HUES48 (cell line): ENCODE measurements at regions not wholly inside any gene's neighbourhood (a gene's known extent, or its start where the extent isn't known, plus 50 kb on each side); places are given as distances from the start of the nearest gene placed in this dataset.
"Not testable (repeated sequence)": the region's sequence is repeated elsewhere in the genome, so short reads cannot be mapped to it uniquely, and the experiment has no call there.

Source experiments
- H3K27ac ChIP-seq: one replicate; pipeline ENCODE4 v1.7.0; 2013; ENCODE audit warnings: low read depth, low read length, inconsistent platforms
- H3K27me3 ChIP-seq: 2 replicates; pipeline ENCODE4 v1.6.1; 2013; ENCODE audit warnings: mild to moderate bottlenecking, low read length; ENCODE audit not compliant: control insufficient read depth, insufficient read depth
- H3K36me3 ChIP-seq: 2 replicates; pipeline ENCODE4 v1.6.1; 2013; ENCODE audit warnings: low read length; ENCODE audit not compliant: control insufficient read depth, insufficient read depth
- H3K4me1 ChIP-seq: 2 replicates; pipeline ENCODE4 v1.6.1; 2013; ENCODE audit warnings: mild to moderate bottlenecking, low read length; ENCODE audit not compliant: control insufficient read depth, insufficient read depth
- H3K4me3 ChIP-seq: 2 replicates; pipeline ENCODE4 v1.5.1; 2013; ENCODE audit warnings: mild to moderate bottlenecking, low read depth, low read length
- H3K9ac ChIP-seq: 2 replicates; pipeline ENCODE4 v1.6.1; 2013; ENCODE audit warnings: mild to moderate bottlenecking, low read depth, low read length, moderate library complexity
- H3K9me3 ChIP-seq: 2 replicates; pipeline ENCODE4 v1.6.1; 2013; ENCODE audit warnings: low read length; ENCODE audit not compliant: control insufficient read depth, insufficient read depth

GRCh38 chrX:143455046-143455445 is 62.2 kb downstream of the SPANXN3 start:
- no peak overlapping the region for H3K27ac ChIP-seq
- no peak overlapping the region for H3K4me3 ChIP-seq
- H3K4me1 ChIP-seq, result 0 out of 2 replicates have a peak, but pooled peaks cover 9% of the 10 kb centered on the region
- H3K9ac ChIP-seq, result no peak overlapping the region
- no peaks in the 10 kb centered on the region for H3K27me3 ChIP-seq
- H3K36me3 ChIP-seq, result no peaks in the 10 kb centered on the region
- H3K9me3 ChIP-seq, result peaks cover 19% of the 10 kb centered on the region; the same call in 1 of the 2 replicates

DNA sequence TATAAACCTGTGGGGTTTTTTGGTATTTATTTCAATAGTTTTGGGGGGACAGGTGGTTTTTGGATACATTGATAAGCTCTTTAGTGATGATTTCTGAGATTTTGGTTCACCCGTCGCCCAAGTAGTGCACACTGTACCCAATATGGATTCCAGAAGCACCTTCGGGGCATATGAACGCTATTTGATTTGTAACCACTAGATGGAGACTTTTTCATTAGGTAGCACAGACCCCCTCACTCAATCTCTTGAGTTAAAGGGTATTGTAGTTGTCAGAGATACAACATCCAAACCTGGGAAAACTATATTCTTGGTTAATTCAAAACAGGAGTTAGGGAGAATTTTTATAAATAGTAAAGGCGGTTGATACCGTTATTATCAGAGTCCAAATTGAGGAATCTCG is 79.8 kb downstream of the SPANXN3 start:
- Histone ChIP-seq H3K27me3 (no peaks in the 10 kb centered on the region), H3K4me3 (no peak overlapping the region), H3K9ac (no peak overlapping the region), H3K27ac (no peak overlapping the region), H3K36me3 (no peaks in the 10 kb centered on the region), H3K9me3 (no peaks in the 10 kb centered on the region; the same call in 1 of the 2 replicates), H3K4me1 (no peaks in the 10 kb centered on the region)

- Histone ChIP-seq H3K4me3 (no peak overlapping the region), H3K27me3 (no peaks in the 10 kb centered on the region), H3K9ac (no peak overlapping the region), H3K27ac (no peak overlapping the region), H3K36me3 (no peaks in the 10 kb centered on the region), H3K4me1 (no peaks in the 10 kb centered on the region), H3K9me3 (no peaks in the 10 kb centered on the region; the same call in 1 of the 2 replicates)
Measured at GRCh38 chrX:143435916-143436315, 81.4 kb downstream of the SPANXN3 start.

DNA sequence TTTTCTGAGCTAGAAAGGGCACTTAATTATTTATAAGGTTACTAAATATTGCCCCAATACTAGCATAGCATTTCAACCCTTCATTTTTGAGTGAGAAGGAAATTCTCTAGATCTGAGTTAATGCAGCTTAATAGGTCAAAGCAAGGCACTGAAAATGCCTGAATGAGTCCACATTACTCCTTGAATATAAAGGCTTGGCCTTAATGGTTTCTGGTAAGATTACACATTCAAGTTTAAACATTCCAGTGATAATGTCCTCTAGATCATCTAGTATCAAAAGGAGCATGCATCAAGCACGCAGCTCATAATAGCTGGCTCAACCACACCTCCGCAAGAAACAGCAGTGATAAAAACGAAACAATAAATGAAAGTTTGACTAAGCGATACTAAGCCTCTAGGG is 87.5 kb downstream of the SPANXN3 start:
- no peaks in the 10 kb centered on the region for H3K4me1 ChIP-seq
- H3K36me3 ChIP-seq, result no peaks in the 10 kb centered on the region
- no peak overlapping the region for H3K27ac ChIP-seq
- H3K27me3 ChIP-seq, result no peaks in the 10 kb centered on the region
- peaks cover 9% of the 10 kb centered on the region for H3K9me3 ChIP-seq
- no peak overlapping the region for H3K9ac ChIP-seq
- H3K4me3 ChIP-seq, result no peak overlapping the region

GRCh38 chrX:143429131-143429530 is 88.1 kb downstream of the SPANXN3 start:
- Histone ChIP-seq H3K4me3 (no peak overlapping the region), H3K27ac (no peak overlapping the region), H3K4me1 (no peaks in the 10 kb centered on the region), H3K36me3 (no peaks in the 10 kb centered on the region), H3K27me3 (no peaks in the 10 kb centered on the region), H3K9ac (no peak overlapping the region), H3K9me3 (peaks cover 9% of the 10 kb centered on the region)

GRCh38 chrX:143401160-143401559 is 116.1 kb downstream of the SPANXN3 start:
- Histone ChIP-seq H3K9ac (no peak overlapping the region), H3K27me3 (no peaks in the 10 kb centered on the region), H3K4me3 (no peak overlapping the region), H3K27ac (no peak overlapping the region), H3K9me3 (peaks cover 12% of the 10 kb centered on the region; the same call in 1 of the 2 replicates), H3K4me1 (no peaks in the 10 kb centered on the region), H3K36me3 (no peaks in the 10 kb centered on the region)

- peaks cover 56% of the 10 kb centered on the region for H3K9me3 ChIP-seq
- no peak overlapping the region for H3K4me3 ChIP-seq
- H3K27me3 ChIP-seq, result no peaks in the 10 kb centered on the region
- H3K27ac ChIP-seq, result no peak overlapping the region
- H3K4me1 ChIP-seq, result no peaks in the 10 kb centered on the region
- no peaks in the 10 kb centered on the region for H3K36me3 ChIP-seq
- no peak overlapping the region for H3K9ac ChIP-seq
Measured at GRCh38 chrX:143378851-143379250, 138.4 kb downstream of the SPANXN3 start.

DNA sequence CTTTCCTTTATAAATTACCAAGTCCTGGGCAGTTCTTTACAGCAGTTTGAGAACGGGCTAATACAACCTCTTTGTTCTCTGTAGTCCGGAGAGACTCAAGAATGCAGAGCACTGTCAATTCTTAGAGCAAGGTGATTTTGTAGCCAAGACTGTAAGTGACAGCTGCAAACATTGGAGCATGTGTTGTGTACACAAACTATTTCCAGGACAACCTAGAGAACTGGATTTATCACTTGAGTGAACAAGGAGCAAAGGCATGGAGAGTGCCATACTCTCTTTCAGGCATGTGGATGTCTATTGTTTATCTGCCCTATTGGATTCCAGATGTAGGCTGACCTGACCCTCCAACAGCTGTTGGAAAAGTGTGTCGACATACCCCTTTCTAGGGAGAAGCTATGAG is 153.9 kb downstream of the SPANXN3 start:
- no peaks in the 10 kb centered on the region for H3K27me3 ChIP-seq

DNA sequence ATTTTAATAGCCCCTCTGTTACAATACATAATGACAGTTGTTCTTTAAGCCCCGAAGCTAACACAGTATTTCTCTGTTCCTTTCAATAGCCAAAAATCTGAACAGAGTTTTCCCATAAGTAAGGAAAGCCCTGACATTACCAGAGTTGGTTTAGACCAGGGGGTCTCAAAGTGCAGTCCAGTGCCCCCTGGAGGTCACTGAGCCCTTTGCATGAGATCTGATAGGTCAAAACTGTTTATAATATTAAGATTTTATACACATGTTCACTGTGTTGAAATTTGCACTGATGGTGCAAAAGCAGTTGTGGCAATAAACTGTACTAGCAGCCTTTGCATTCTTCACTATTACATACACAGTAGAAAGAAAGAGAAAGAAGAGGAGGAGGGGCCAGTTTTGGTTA is 177.1 kb downstream of the SPANXN3 start:
- no peak overlapping the region for H3K4me3 ChIP-seq
- no peaks in the 10 kb centered on the region for H3K4me1 ChIP-seq
- no peaks in the 10 kb centered on the region for H3K27me3 ChIP-seq
- H3K27ac ChIP-seq, result no peak overlapping the region
- peaks cover 18% of the 10 kb centered on the region for H3K9me3 ChIP-seq
- no peak overlapping the region for H3K9ac ChIP-seq
- H3K36me3 ChIP-seq, result no peaks in the 10 kb centered on the region

More for the DNA sequence above, 153.9 kb downstream of the SPANXN3 start:
- H3K9me3 ChIP-seq, result peaks cover 20% of the 10 kb centered on the region
- no peak overlapping the region for H3K4me3 ChIP-seq
- H3K27ac ChIP-seq, result no peak overlapping the region
- no peaks in the 10 kb centered on the region for H3K36me3 ChIP-seq
- H3K9ac ChIP-seq, result no peak overlapping the region
- H3K4me1 ChIP-seq, result no peaks in the 10 kb centered on the region

DNA sequence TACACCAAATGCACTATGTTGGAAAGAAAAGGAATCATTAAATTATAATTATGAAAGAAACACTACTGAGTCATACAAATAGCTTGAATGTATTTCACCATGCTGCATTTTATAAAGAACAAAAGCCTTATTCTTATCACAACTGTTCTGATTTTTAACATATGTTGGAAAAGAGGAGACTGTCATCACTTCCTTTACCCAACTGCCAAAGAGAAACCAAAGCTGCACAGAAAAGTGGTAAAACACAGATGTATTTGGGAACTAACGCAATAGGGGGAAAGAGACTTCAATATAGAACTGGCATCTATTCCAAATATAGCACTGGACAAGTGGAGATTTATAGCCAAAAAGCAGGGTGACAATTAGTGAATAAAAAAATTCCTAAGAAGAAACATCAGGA is 181.0 kb downstream of the SPANXN3 start:
- H3K27me3 ChIP-seq, result no peaks in the 10 kb centered on the region
- no peaks in the 10 kb centered on the region for H3K4me1 ChIP-seq
- H3K36me3 ChIP-seq, result no peaks in the 10 kb centered on the region
- no peak overlapping the region for H3K4me3 ChIP-seq
- no peak overlapping the region for H3K9ac ChIP-seq
- no peak overlapping the region for H3K27ac ChIP-seq
- H3K9me3 ChIP-seq, result peaks cover 26% of the 10 kb centered on the region

- Histone ChIP-seq H3K9me3 (peaks cover 16% of the 10 kb centered on the region; the same call in 1 of the 2 replicates), H3K27me3 (no peaks in the 10 kb centered on the region), H3K36me3 (no peaks in the 10 kb centered on the region), H3K4me3 (no peak overlapping the region), H3K9ac (no peak overlapping the region), H3K4me1 (no peaks in the 10 kb centered on the region), H3K27ac (no peak overlapping the region)
Measured at GRCh38 chrX:143319526-143319925, 197.7 kb downstream of the SPANXN3 start.

- H3K4me1 ChIP-seq, H3K27ac ChIP-seq, H3K36me3 ChIP-seq, H3K4me3 ChIP-seq, H3K9ac ChIP-seq, H3K27me3 ChIP-seq: not testable (repeated sequence)
- peaks cover 16% of the 10 kb centered on the region; the same call in 1 of the 2 replicates for H3K9me3 ChIP-seq
Measured at GRCh38 chrX:143318857-143319256, 198.4 kb downstream of the SPANXN3 start.
